Immature natural killer cell (primary cell): ENCODE measurements at regions not wholly inside any gene's neighbourhood (a gene's known extent, or its start where the extent isn't known, plus 50 kb on each side); places are given as distances from the start of the nearest gene placed in this dataset.

Experiments used
- DNase-seq, 3 donors: peaks; one replicate each; pipeline ENCODE4 v3.0.0; 2022; ENCODE audit warnings: mixed read lengths in 1 of 3
- H3K27ac Mint-ChIP-seq, 6 donors: one replicate each; pipeline ENCODE4 v1.8.0; 2020; ENCODE audit warnings: mixed read lengths in 6 of 6, mild to moderate bottlenecking in 5 of 6, inconsistent platforms in 4 of 6, moderate library complexity in 3 of 6
- H3K27me3 Mint-ChIP-seq, 3 donors: one replicate each; pipeline ENCODE4 v1.8.0; 2020 to 2021; ENCODE audit warnings: low read depth in 3 of 3, mild to moderate bottlenecking in 3 of 3, mixed read lengths in 3 of 3, moderate library complexity in 3 of 3, inconsistent platforms in 1 of 3
- H3K36me3 Mint-ChIP-seq, 3 donors: one replicate each; pipeline ENCODE4 v1.8.0; 2020; ENCODE audit warnings: mixed read lengths in 3 of 3, inconsistent platforms in 2 of 3, mild to moderate bottlenecking in 2 of 3
- H3K4me1 Mint-ChIP-seq, 2 donors: one replicate each; pipeline ENCODE4 v1.8.0; 2020; ENCODE audit warnings: inconsistent platforms in 2 of 2, mild to moderate bottlenecking in 2 of 2, mixed read lengths in 2 of 2, moderate library complexity in 1 of 2
- H3K4me3 Mint-ChIP-seq, 5 donors: one replicate each; pipeline ENCODE4 v1.8.0; 2020; ENCODE audit warnings: mild to moderate bottlenecking in 5 of 5, mixed read lengths in 5 of 5, inconsistent platforms in 3 of 5, moderate library complexity in 3 of 5
- H3K9me3 Mint-ChIP-seq, 6 donors: one replicate each; pipeline ENCODE4 v1.8.0; 2020; ENCODE audit warnings: mild to moderate bottlenecking in 6 of 6, mixed read lengths in 6 of 6, inconsistent platforms in 4 of 6, moderate library complexity in 3 of 6

DNA sequence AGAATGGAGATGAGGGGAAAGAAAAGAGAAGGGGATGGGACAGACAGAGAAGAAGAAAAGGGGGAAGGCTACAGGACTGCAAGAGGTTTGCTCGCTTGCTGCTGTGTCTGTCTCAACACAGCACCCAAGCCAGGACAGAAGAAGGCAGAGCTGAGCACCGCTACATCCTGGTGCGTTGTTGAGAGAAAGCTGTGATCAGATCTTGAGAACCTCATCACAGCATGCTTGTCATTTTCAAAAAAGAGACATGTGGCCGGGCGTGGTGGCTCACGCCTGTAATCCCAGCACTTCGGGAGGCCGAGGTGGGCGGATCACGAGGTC, 110.9 kb downstream of the NXNL2 start:
- DNase-seq = no peak
- Mint-ChIP-seq H3K27ac (no peak overlapping the region), H3K4me1 (no peaks in the 10 kb centered on the region), H3K4me3 (no peak overlapping the region), H3K9me3 (peaks cover 0 to 1% (median 0%) of the 10 kb centered on the region in 6 donors), H3K36me3 (no peaks in the 10 kb centered on the region), H3K27me3 (peaks cover 4 to 16% (median 5%) of the 10 kb centered on the region in 3 donors)

DNA sequence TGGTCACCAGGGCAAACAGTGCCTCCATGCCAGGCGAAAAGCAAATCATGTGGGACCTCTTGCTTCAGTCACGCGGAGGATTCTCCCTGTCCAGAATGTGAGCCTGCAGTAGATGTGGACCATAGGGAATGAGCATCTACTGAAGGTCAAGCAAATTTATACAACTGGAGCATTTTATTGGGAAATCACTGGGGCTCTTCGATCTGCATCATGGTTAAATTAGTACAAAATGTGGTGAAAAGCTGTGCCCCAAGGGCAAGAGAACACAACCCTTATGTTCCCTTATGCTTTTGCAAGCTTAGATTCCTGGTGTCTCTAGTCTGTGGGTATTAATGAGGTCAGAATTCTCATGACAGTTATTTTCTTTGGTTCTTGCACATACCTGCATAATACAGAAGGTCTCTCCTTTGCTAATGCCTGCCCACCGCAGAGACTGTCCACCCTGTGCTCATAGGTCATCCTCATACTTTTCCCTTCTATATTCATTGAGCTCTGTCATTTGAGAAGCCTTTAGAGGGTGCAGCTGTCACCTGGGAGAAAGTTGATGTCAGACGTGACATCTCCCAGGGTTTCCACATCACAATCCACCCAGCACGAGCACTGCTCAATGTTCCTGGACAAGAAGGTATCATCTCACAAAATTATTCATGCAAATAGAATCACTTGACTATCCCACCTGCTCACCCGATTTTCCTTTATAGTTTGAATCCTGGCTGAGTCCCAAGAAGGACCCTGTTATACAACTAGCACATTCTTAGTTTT, 111.7 kb downstream of the NXNL2 start:
- no peak overlapping the region for H3K4me3 Mint-ChIP-seq
- peaks cover 0 to 1% (median 0%) of the 10 kb centered on the region in 6 donors for H3K9me3 Mint-ChIP-seq
- no peak for DNase-seq
- no peaks in the 10 kb centered on the region for H3K36me3 Mint-ChIP-seq
- H3K4me1 Mint-ChIP-seq = no peaks in the 10 kb centered on the region
- no peak overlapping the region for H3K27ac Mint-ChIP-seq
- H3K27me3 Mint-ChIP-seq = peaks cover 1 to 19% (median 5%) of the 10 kb centered on the region in 3 donors

DNA sequence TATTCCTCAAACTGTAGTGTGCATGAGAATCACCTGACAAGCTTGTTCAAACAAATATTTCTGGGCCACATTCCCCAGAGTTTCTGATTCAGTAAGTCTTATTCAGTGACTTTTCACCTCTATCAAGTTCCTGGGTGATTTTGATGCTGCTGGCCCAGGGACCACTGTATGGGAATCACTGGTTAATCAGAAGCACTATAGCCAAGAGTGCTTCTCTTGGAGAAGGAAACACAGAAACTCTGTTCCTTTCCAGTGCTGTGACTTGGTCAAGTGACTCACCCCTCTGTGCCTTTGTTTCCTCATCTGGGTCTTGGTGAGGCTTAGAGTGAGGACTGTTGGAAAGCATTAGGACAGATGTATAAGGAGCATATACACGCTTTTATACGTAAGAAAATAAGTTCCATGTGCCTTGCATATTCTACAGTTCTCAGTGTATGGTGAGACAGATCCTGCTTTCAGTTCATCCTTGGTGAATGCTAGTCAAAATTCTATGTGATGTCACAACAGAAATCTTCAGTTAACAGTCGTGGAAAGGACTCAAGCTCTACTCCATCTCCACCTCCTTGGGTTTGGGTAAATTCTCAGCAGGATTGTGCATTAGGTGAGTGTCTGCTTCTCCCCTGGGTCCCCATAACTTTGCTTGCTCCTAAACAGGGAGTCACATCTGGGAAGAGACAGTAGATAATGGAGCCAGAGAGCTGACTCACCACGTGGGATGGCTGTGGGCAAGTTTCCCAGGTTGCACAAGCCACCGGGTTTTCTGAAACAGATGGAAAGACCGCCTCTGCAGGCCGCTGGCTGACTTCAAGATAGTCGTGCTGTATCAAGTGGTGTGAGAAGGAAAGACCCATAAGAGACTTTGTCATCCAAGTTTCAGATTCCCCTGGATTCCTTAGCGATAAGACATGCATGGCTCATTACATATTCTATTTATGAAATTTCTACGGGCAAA, 117.0 kb downstream of the NXNL2 start:
- H3K36me3 Mint-ChIP-seq = no peaks in the 10 kb centered on the region
- peaks cover 1 to 19% (median 2%) of the 10 kb centered on the region in 3 donors for H3K27me3 Mint-ChIP-seq
- no peaks in the 10 kb centered on the region for H3K9me3 Mint-ChIP-seq
- no peak for DNase-seq
- no peaks in the 10 kb centered on the region for H3K4me1 Mint-ChIP-seq
- H3K4me3 Mint-ChIP-seq = no peak overlapping the region
- no peak overlapping the region for H3K27ac Mint-ChIP-seq

DNA sequence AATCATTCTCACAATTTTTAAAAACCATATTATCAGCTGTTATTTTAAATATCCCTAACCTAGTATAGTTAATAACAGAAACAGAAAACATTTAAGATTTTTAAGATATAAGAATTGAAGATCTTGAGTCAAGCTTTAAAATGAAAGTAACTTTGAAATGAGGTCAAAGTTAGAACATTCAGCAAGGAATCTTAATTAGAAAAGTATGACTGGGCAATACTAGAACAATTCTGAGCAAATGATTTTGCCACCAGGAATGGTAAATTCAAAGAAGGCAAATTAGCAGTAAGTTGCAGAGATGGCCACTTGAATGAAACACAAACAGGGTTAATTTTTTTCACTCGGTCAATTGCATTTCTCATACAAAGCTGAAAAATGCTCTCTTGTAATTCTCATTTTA, 117.9 kb downstream of the NXNL2 start:
- Mint-ChIP-seq H3K4me1 (no peaks in the 10 kb centered on the region), H3K9me3 (no peaks in the 10 kb centered on the region), H3K27ac (no peak overlapping the region), H3K36me3 (no peaks in the 10 kb centered on the region), H3K4me3 (no peak overlapping the region), H3K27me3 (peaks cover 0 to 19% (median 1%) of the 10 kb centered on the region in 3 donors)
- no peak for DNase-seq

DNA sequence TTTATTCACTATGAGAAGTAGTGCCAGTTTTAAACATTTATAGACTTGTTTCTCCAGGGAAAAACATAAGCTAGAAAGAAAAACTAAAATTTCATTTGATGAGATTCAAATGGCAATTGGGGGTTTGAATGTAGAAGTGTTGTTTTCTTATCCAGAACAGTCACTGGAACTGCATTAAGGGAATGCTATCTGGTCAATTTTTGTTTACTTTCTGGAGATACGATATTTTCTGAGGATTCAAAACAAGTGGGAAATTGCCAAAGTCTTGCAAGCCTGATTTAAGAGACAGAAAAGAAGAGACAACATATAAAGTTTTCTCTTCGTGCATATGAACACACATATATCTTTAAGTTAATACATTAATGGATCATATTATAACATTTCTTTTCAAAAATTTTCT, 118.4 kb downstream of the NXNL2 start:
- no peak overlapping the region for H3K4me3 Mint-ChIP-seq
- DNase-seq = no peak
- H3K27ac Mint-ChIP-seq = no peak overlapping the region
- H3K27me3 Mint-ChIP-seq = peaks cover 0 to 21% (median 1%) of the 10 kb centered on the region in 3 donors
- no peaks in the 10 kb centered on the region for H3K9me3 Mint-ChIP-seq
- H3K36me3 Mint-ChIP-seq = no peaks in the 10 kb centered on the region
- H3K4me1 Mint-ChIP-seq = no peaks in the 10 kb centered on the region

DNA sequence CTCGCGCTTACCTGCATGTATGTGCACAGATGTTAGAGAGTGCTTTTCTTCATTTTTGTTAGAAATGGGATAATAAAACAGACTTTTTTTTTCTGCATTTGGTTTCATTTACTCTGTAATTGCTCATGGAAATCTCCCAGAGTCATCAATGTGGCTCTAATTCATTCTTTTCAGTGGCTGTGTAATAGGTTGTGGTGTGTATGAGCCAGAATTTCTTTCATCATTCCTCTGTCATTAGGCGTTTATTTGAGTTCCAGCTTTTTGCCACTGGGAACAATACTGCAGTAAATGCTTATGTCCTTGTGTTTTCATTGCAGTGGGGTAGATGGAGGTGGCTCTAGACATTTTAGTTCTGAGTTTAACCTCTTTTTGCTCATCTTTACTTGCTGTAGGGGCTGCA, 118.9 kb downstream of the NXNL2 start:
- Mint-ChIP-seq H3K36me3 (no peaks in the 10 kb centered on the region), H3K4me1 (no peaks in the 10 kb centered on the region), H3K27ac (no peak overlapping the region), H3K27me3 (peaks cover 0 to 22% (median 1%) of the 10 kb centered on the region in 3 donors), H3K9me3 (no peaks in the 10 kb centered on the region), H3K4me3 (no peak overlapping the region)
- DNase-seq = no peak

DNA sequence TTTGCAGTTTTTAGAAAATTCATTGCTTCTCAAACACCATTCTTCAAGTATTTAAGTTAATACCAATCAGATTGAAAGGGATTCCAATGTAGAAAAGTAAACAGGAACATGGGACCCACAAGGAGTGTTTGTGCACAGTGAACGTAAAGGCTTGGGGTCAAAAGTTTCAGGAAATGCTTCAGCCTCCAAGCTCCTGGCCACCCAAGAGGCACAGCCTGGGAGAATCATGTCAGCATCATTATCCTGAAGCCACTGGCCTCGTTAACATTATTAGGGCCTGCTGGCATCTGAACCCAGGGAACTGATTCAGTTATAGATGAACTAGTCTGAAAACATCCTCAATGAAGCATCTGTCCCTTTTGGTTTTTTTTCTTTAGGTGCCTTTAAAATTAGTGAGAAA, 122.9 kb downstream of the NXNL2 start:
- Mint-ChIP-seq H3K4me1 (no peaks in the 10 kb centered on the region), H3K27ac (no peak overlapping the region), H3K9me3 (no peaks in the 10 kb centered on the region), H3K36me3 (no peaks in the 10 kb centered on the region), H3K27me3 (peaks cover 0 to 10% (median 0%) of the 10 kb centered on the region in 3 donors), H3K4me3 (no peak overlapping the region)
- DNase-seq = no peak

DNA sequence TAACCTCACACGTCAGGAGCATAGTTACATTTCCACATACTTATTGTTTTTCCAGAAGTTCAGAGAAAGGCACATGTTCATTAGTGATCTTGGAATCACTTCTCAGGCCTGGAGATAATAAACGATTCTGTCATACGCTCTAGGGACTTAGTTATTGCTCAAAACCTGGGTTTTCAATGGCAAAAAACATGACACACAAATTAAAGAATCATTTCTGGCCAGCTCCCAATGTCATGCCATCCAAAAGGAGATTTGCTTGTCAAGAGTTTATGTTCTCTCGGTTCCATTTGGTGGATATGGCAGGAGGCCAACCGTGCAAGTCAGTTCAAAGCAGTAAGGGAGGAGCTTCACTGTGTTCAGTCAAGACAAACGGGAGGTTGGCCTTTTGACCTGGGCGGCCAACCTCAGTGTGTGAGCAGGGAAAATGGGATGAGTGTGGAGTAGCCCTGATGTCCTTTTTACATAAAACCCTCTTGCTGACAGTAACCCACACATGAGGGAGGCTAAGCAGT, 123.4 kb downstream of the NXNL2 start:
- Mint-ChIP-seq H3K9me3 (no peaks in the 10 kb centered on the region), H3K4me3 (no peak overlapping the region), H3K27me3 (peaks cover 0 to 10% (median 0%) of the 10 kb centered on the region in 3 donors), H3K36me3 (no peaks in the 10 kb centered on the region), H3K27ac (no peak overlapping the region), H3K4me1 (no peaks in the 10 kb centered on the region)
- DNase-seq = no peak

DNA sequence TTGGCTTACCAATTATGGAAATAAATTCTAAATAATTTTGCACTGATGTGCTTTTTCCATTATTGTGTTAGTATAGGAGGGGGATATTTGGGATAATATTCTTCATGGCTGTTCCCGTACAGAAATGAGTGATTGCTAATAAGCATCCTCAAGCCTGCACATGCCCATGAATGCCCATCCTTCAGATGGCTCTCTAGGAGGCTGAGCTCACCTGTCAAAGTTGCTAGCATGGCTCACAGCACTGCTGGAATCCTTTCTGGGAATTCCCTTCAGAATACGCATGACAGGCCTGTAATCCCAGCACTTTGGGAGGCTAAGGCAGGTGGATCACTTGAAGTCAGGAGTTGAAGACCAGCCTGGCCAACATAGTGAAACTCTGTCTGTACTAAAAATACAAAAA, 124.1 kb downstream of the NXNL2 start:
- Mint-ChIP-seq H3K4me3 (no peak overlapping the region), H3K9me3 (no peaks in the 10 kb centered on the region), H3K4me1 (no peaks in the 10 kb centered on the region), H3K27me3 (peaks cover 0 to 10% (median 0%) of the 10 kb centered on the region in 3 donors), H3K27ac (no peak overlapping the region), H3K36me3 (no peaks in the 10 kb centered on the region)
- no peak for DNase-seq

DNA sequence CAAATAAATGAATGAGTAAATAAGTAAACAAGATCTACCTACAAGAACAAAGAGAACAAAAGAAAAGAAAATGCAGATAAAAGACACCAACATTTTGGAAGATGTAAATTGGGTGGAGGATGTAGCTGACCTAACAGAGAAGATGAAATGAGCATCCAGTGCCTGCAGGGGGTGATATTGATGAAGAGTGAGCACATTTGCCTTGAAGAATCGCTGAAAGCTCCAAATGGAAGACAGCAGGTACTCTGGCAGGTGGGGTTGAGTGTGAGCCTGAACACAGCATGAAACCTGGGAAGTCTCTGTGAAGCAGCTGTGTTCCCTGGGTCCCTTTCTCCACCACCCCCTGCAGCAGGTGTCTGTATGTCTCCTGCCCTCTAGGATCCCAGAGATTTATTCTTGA, 125.6 kb downstream of the NXNL2 start:
- Mint-ChIP-seq H3K4me1 (no peaks in the 10 kb centered on the region), H3K36me3 (no peaks in the 10 kb centered on the region), H3K27me3 (peaks cover 0 to 3% (median 1%) of the 10 kb centered on the region in 3 donors), H3K27ac (no peak overlapping the region), H3K4me3 (no peak overlapping the region), H3K9me3 (no peaks in the 10 kb centered on the region)
- DNase-seq = no peak

DNA sequence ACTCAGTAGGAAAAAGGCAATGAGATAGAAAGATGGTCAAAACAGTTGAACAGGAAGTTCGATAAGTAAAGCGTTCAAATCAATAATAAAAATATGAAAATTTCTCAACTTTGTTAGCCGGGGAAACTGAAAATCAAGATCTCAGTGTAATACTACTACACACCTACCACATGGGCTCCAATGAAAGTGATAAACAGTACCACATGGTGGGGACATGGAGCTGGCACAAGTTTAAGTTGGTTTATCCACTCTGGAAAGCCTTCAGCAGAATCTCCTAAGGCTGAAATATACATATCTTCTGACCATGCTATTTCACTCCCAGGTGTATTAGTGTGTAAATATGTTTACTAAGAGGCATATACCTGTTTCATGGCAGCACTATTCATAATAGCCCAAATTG, 126.8 kb downstream of the NXNL2 start:
- H3K27ac Mint-ChIP-seq = no peak overlapping the region
- H3K9me3 Mint-ChIP-seq = no peaks in the 10 kb centered on the region
- H3K4me1 Mint-ChIP-seq = no peaks in the 10 kb centered on the region
- peaks cover 0 to 3% (median 2%) of the 10 kb centered on the region in 3 donors for H3K27me3 Mint-ChIP-seq
- no peak overlapping the region for H3K4me3 Mint-ChIP-seq
- DNase-seq = no peak
- H3K36me3 Mint-ChIP-seq = no peaks in the 10 kb centered on the region

DNA sequence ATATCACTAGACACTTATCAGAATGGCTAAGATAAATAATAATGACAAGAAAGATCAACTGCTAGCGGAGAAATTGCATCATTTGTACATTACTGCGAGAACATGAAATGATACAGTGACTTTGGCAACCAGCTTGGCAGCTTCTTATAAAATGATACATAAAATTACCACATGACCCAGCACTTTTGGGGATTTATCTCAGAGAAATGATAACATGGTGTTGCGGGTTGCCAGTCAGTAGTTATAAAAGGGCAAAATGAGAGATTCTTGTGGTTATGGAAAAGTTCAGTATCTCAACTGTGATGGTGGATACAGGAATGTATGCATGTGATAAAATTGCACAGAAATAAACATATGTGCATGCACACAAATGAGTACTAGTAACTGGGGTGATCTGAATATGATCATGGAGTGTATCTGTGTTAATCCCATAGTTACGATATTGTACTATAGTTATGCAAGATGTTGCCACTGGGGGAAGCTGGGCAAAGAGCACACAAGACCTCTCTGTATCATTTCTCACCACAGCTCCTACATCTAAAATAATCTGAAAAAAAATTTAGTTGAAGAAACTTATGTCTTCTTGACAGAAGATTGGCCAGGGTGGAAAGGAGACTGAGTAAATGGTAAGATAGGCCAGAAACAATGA, 128.9 kb downstream of the NXNL2 start:
- Mint-ChIP-seq H3K36me3 (no peaks in the 10 kb centered on the region), H3K27me3 (peaks cover 0 to 2% (median 0%) of the 10 kb centered on the region in 3 donors), H3K4me3 (no peak overlapping the region), H3K27ac (no peak overlapping the region), H3K9me3 (no peaks in the 10 kb centered on the region), H3K4me1 (no peaks in the 10 kb centered on the region)
- no peak for DNase-seq

DNA sequence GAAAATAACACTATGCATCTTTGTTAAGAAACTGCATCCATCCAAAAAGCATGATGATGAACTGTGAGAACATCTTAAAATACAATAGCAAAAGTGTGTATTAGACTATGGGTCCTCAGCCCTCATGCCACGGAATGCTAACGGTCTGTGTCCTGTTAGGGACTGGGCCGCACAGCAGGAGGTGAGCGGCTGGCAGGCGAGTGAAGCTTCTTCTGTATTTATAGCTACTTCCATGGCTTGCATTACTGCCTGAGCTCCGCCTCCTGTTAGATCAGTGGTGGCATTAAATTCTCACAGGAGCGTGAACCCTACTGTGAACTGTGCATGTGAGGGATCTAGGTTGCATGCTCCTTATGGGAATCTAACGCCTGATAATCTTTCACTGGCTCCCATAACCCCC, 129.8 kb downstream of the NXNL2 start:
- H3K4me1 Mint-ChIP-seq = no peaks in the 10 kb centered on the region
- H3K4me3 Mint-ChIP-seq = no peak overlapping the region
- no peaks in the 10 kb centered on the region for H3K36me3 Mint-ChIP-seq
- no peak overlapping the region for H3K27ac Mint-ChIP-seq
- peaks cover 0 to 2% (median 0%) of the 10 kb centered on the region in 6 donors for H3K9me3 Mint-ChIP-seq
- DNase-seq = no peak
- peaks cover 0 to 2% (median 0%) of the 10 kb centered on the region in 3 donors for H3K27me3 Mint-ChIP-seq
